HG03520 (cell line): ENCODE measurements at regions not wholly inside any gene's neighbourhood (a gene's known extent, or its start where the extent isn't known, plus 50 kb on each side); places are given as distances from the start of the nearest gene placed in this dataset.

ENCODE experiments used
- ATAC-seq: cut with Tn5 transposase; IDR thresholded peaks from one replicate; pipeline ENCODE4 v1.9.1; 2021; ENCODE audit warnings: mild to moderate bottlenecking, moderate library complexity; ENCODE audit not compliant: unreplicated experiment

GRCh38 chr5:167158588-167158987, 1132.9 kb upstream of the WWC1 start:
- ATAC-seq: no peak

GRCh38 chr5:167160388-167160787, 1131.1 kb upstream of the WWC1 start:
- no peak for ATAC-seq

- no peak for ATAC-seq
Observed at GRCh38 chr5:167166696-167167095, 1124.7 kb upstream of the WWC1 start.

- ATAC-seq: no peak
Observed at GRCh38 chr5:167167191-167167795, 1124.2 kb upstream of the WWC1 start.

GRCh38 chr5:167168971-167169370, 1122.5 kb upstream of the WWC1 start:
- no peak for ATAC-seq

GRCh38 chr5:167171056-167171455, 1120.4 kb upstream of the WWC1 start:
- ATAC-seq: no peak

- no peak for ATAC-seq
Observed at GRCh38 chr5:167177736-167178135, 1113.7 kb upstream of the WWC1 start.

- no peak for ATAC-seq
Observed at GRCh38 chr5:167180906-167181305, 1110.5 kb upstream of the WWC1 start.

GRCh38 chr5:167205881-167206280, 1085.6 kb upstream of the WWC1 start:
- no peak for ATAC-seq

- no peak for ATAC-seq
Observed at GRCh38 chr5:167207081-167207480, 1084.4 kb upstream of the WWC1 start.

- ATAC-seq: no peak
Observed at GRCh38 chr5:167208911-167209310, 1082.5 kb upstream of the WWC1 start.

- ATAC-seq: no peak
Observed at GRCh38 chr5:167217097-167217743, 1074.2 kb upstream of the WWC1 start.

GRCh38 chr5:167219298-167219697, 1072.1 kb upstream of the WWC1 start:
- no peak for ATAC-seq

GRCh38 chr5:167226386-167226785, 1065.1 kb upstream of the WWC1 start:
- no peak for ATAC-seq

GRCh38 chr5:167228134-167228533, 1063.3 kb upstream of the WWC1 start:
- ATAC-seq: no peak

- no peak for ATAC-seq
Observed at GRCh38 chr5:167229751-167230150, 1061.7 kb upstream of the WWC1 start.

- no peak for ATAC-seq
Observed at GRCh38 chr5:167230414-167230813, 1061.0 kb upstream of the WWC1 start.

- no peak for ATAC-seq
Observed at GRCh38 chr5:167232675-167233311, 1058.7 kb upstream of the WWC1 start.

- no peak for ATAC-seq
Observed at GRCh38 chr5:167233507-167234220, 1057.8 kb upstream of the WWC1 start.

GRCh38 chr5:167241436-167242067, 1049.9 kb upstream of the WWC1 start:
- ATAC-seq: no peak

GRCh38 chr5:167242701-167243100, 1048.7 kb upstream of the WWC1 start:
- ATAC-seq: no peak
